Small intestine (tissue), 7 donors: ENCODE measurements at regions not wholly inside any gene's neighbourhood (a gene's known extent, or its start where the extent isn't known, plus 50 kb on each side); places are given as distances from the start of the nearest gene placed in this dataset.

Experiments used
- DNase-seq, 2 donors: peaks; one replicate each; pipeline versions ENCODE4 v3.0.0 to v3.0.0-alpha.2; 2013
- FAIRE-seq: peaks from 2 replicates; lab custom pipeline; 2012; peaks lifted over from hg19 to GRCh38; lab: Jason Lieb, UNC
- H3K27ac ChIP-seq, 3 donors: one replicate each; pipeline ENCODE4 v1.5.1; 2013; ENCODE audit warnings: low read length in 2 of 3, mild to moderate bottlenecking in 2 of 3, control low read depth in 1 of 3, inconsistent platforms in 1 of 3, low read depth in 1 of 3, moderate library complexity in 1 of 3
- H3K27me3 ChIP-seq, 3 donors: one replicate each; pipeline ENCODE4 v1.6.1; 2013; ENCODE audit warnings: low read length in 3 of 3, inconsistent platforms in 1 of 3; ENCODE audit not compliant: control insufficient read depth in 3 of 3, insufficient read depth in 3 of 3
- H3K36me3 ChIP-seq, 3 donors: one replicate each; pipeline ENCODE4 v1.6.1; 2013; ENCODE audit warnings: low read length in 3 of 3, inconsistent platforms in 1 of 3, low read depth in 1 of 3, mild to moderate bottlenecking in 1 of 3, moderate library complexity in 1 of 3; ENCODE audit not compliant: control insufficient read depth in 3 of 3, insufficient read depth in 2 of 3
- H3K4me1 ChIP-seq, 3 donors: one replicate each; pipeline ENCODE4 v1.6.1; 2013; ENCODE audit warnings: low read length in 2 of 3, inconsistent platforms in 1 of 3, low read depth in 1 of 3, mild to moderate bottlenecking in 1 of 3, moderate library complexity in 1 of 3; ENCODE audit not compliant: control insufficient read depth in 3 of 3, insufficient read depth in 2 of 3
- H3K4me3 ChIP-seq, 3 donors: one replicate each; pipeline ENCODE4 v1.5.1; 2013; ENCODE audit warnings: low read length in 3 of 3, control low read depth in 1 of 3, inconsistent platforms in 1 of 3, low read depth in 1 of 3, mild to moderate bottlenecking in 1 of 3, moderate library complexity in 1 of 3
- H3K9me3 ChIP-seq, 2 donors: one replicate each; pipeline ENCODE4 v1.6.1; 2013; ENCODE audit warnings: low read depth in 1 of 2, low read length in 1 of 2; ENCODE audit not compliant: control insufficient read depth in 2 of 2, insufficient read depth in 1 of 2
- WGBS, 3 donors: extraction: QIAGEN DNeasy Blood & Tissue Kit; methylation state at CpG; one replicate each; pipeline ENCODE4 v1.1.7; 2013; 5-methylcytosine and 5-hydroxymethylcytosine counted together
- donor health status: healthy with polysubstance abuse.
- donor health status: control.
- donor health status: control.
- donor health status: Bipolar disorder and iron deficiency.
- donor health status: healthy.

- no peak for DNase-seq
- Histone ChIP-seq H3K4me1 (no peaks in the 10 kb centered on the region), H3K27ac (peak overlapping the region in 1 of 3 donors; percentile 6), H3K4me3 (no peak overlapping the region), H3K36me3 (no peaks in the 10 kb centered on the region), H3K9me3 (no peaks in the 10 kb centered on the region), H3K27me3 (no peaks in the 10 kb centered on the region)
- no peak for FAIRE-seq
- 90 to 93% (median 92%) methylated on average over 2 of the region's 2 CpGs for WGBS, 3 donors
These were observed 92.8 kb downstream of the HNRNPLL start for GRCh38 chr2:38509947-38510326.

- 27 to 65% (median 47%) methylated on average over 5 of the region's 5 CpGs for WGBS, 3 donors
- FAIRE-seq, result no peak
- peak overlapping the region in 1 of 3 donors; percentile 6 for H3K27ac ChIP-seq
- no peaks in the 10 kb centered on the region for H3K27me3 ChIP-seq
- H3K9me3 ChIP-seq, result no peaks in the 10 kb centered on the region
- no peaks in the 10 kb centered on the region for H3K36me3 ChIP-seq
- DNase-seq, result peak in 1 of 2 donors; percentile 51
- H3K4me1 ChIP-seq, result no peaks in the 10 kb centered on the region
- no peak overlapping the region for H3K4me3 ChIP-seq
These were observed 93.3 kb downstream of the HNRNPLL start for GRCh38 chr2:38509314-38509946.

- DNase-seq, result peak; percentile 86 to 90
- FAIRE-seq, result no peak
- Histone ChIP-seq H3K4me1 (no peaks in the 10 kb centered on the region), H3K9me3 (no peaks in the 10 kb centered on the region), H3K36me3 (no peaks in the 10 kb centered on the region), H3K4me3 (no peak overlapping the region), H3K27me3 (no peaks in the 10 kb centered on the region), H3K27ac (peak overlapping the region in 1 of 3 donors; percentile 7)
- WGBS, 3 donors, result 28 to 40% (median 36%) methylated on average over 10 of the region's 10 CpGs
These were observed 94.3 kb downstream of the HNRNPLL start for GRCh38 chr2:38508311-38509039.

GRCh38 chr2:38507712-38508111 lies 95.0 kb downstream of the HNRNPLL start:
- WGBS, 3 donors, result 80 to 100% (median 91%) methylated on average over 1 of the region's 1 CpG
- Histone ChIP-seq H3K36me3 (no peaks in the 10 kb centered on the region), H3K4me1 (no peaks in the 10 kb centered on the region), H3K27me3 (no peaks in the 10 kb centered on the region), H3K9me3 (peaks cover 0 to under 1% of the 10 kb centered on the region in 2 donors), H3K4me3 (no peak overlapping the region), H3K27ac (no peak overlapping the region)
- no peak for DNase-seq
- FAIRE-seq, result no peak

GRCh38 chr2:38505779-38506178 lies 96.9 kb downstream of the HNRNPLL start:
- peaks cover 0 to 9% of the 10 kb centered on the region in 2 donors for H3K9me3 ChIP-seq
- H3K36me3 ChIP-seq, result no peaks in the 10 kb centered on the region
- 60 to 78% (median 72%) methylated on average over 3 of the region's 3 CpGs for WGBS, 3 donors
- FAIRE-seq, result no peak
- H3K4me3 ChIP-seq, result no peak overlapping the region
- DNase-seq, result no peak
- no peaks in the 10 kb centered on the region for H3K27me3 ChIP-seq
- no peaks in the 10 kb centered on the region for H3K4me1 ChIP-seq
- peak overlapping the region in 1 of 3 donors; percentile 37 for H3K27ac ChIP-seq

GRCh38 chr2:38504169-38504568 lies 98.6 kb downstream of the HNRNPLL start:
- no peak overlapping the region for H3K27ac ChIP-seq
- peaks cover 0 to 4% (median 0%) of the 10 kb centered on the region in 3 donors for H3K4me1 ChIP-seq
- no peak for FAIRE-seq
- no peak overlapping the region for H3K4me3 ChIP-seq
- no peaks in the 10 kb centered on the region for H3K27me3 ChIP-seq
- no peaks in the 10 kb centered on the region for H3K36me3 ChIP-seq
- no peak for DNase-seq
- 85 to 93% (median 91%) methylated on average over 3 of the region's 3 CpGs for WGBS, 3 donors
- H3K9me3 ChIP-seq, result peaks cover 0 to 9% of the 10 kb centered on the region in 2 donors

GRCh38 chr2:38502107-38502506 lies 100.6 kb downstream of the HNRNPLL start:
- 54 to 78% (median 59%) methylated on average over 1 of the region's 1 CpG for WGBS, 3 donors

GRCh38 chr2:38500283-38500634 lies 102.5 kb downstream of the HNRNPLL start:
- WGBS, 3 donors, result 89 to 90% (median 90%) methylated on average over 12 of the region's 12 CpGs
- no peak for FAIRE-seq

More at GRCh38 chr2:38502107-38502506, 100.6 kb downstream of the HNRNPLL start:
- Histone ChIP-seq H3K27me3 (no peaks in the 10 kb centered on the region), H3K36me3 (no peaks in the 10 kb centered on the region), H3K4me1 (peaks cover 0 to 7% (median 0%) of the 10 kb centered on the region in 3 donors), H3K27ac (no peak overlapping the region), H3K4me3 (no peak overlapping the region), H3K9me3 (peaks cover 0 to 9% of the 10 kb centered on the region in 2 donors)
- no peak for FAIRE-seq
- DNase-seq, result no peak

More at GRCh38 chr2:38500283-38500634, 102.5 kb downstream of the HNRNPLL start:
- peaks cover 0 to 9% of the 10 kb centered on the region in 2 donors for H3K9me3 ChIP-seq
- no peak for DNase-seq
- no peaks in the 10 kb centered on the region for H3K36me3 ChIP-seq
- no peaks in the 10 kb centered on the region for H3K27me3 ChIP-seq
- H3K4me1 ChIP-seq, result peaks cover 0 to 9% (median 0%) of the 10 kb centered on the region in 3 donors
- no peak overlapping the region for H3K4me3 ChIP-seq
- H3K27ac ChIP-seq, result no peak overlapping the region
